ENCODE measurements at regions not wholly inside any gene's neighbourhood (a gene's known extent, or its start where the extent isn't known, plus 50 kb on each side); places are given as distances from the start of the nearest gene placed in this dataset.

GRCh38 chr21:28227881-28228635, 764.6 kb downstream of the LTN1 start:
- H3K9me3 Mint-ChIP-seq = no peaks in the 10 kb centered on the region
- DNase-seq (ENCODE audit: low spot score in 2 of 2) (no peak), ATAC-seq (no peak)
- H3K27ac Mint-ChIP-seq = no peak overlapping the region
- H3K36me3 Mint-ChIP-seq = no peaks in the 10 kb centered on the region

GRCh38 chr21:28226563-28226962, 766.1 kb downstream of the LTN1 start:
- no peak for ATAC-seq

GRCh38 chr21:28224191-28224726, 768.4 kb downstream of the LTN1 start:
- DNase-seq (ENCODE audit: low spot score in 2 of 2) (no peak), ATAC-seq (no peak)
- Mint-ChIP-seq H3K36me3 (no peaks in the 10 kb centered on the region), H3K27ac (no peak overlapping the region), H3K9me3 (no peaks in the 10 kb centered on the region)

More at GRCh38 chr21:28226563-28226962, 766.1 kb downstream of the LTN1 start:
- Mint-ChIP-seq H3K36me3 (no peaks in the 10 kb centered on the region), H3K9me3 (no peaks in the 10 kb centered on the region), H3K27ac (no peak overlapping the region)
- DNase-seq (ENCODE audit: low spot score in 2 of 2) = no peak

GRCh38 chr21:28221984-28222383, 770.7 kb downstream of the LTN1 start:
- ATAC-seq = no peak
- Mint-ChIP-seq H3K27ac (no peak overlapping the region), H3K9me3 (no peaks in the 10 kb centered on the region), H3K36me3 (no peaks in the 10 kb centered on the region)
- DNase-seq (ENCODE audit: low spot score in 2 of 2) = no peak

GRCh38 chr21:28220680-28221079, 772.0 kb downstream of the LTN1 start:
- ATAC-seq (no peak), DNase-seq (ENCODE audit: low spot score in 2 of 2) (no peak)
- H3K27ac Mint-ChIP-seq = no peak overlapping the region
- no peaks in the 10 kb centered on the region for H3K36me3 Mint-ChIP-seq
- H3K9me3 Mint-ChIP-seq = no peaks in the 10 kb centered on the region

GRCh38 chr21:28216976-28217523, 775.6 kb downstream of the LTN1 start:
- no peaks in the 10 kb centered on the region for H3K9me3 Mint-ChIP-seq
- H3K36me3 Mint-ChIP-seq = no peaks in the 10 kb centered on the region
- H3K27ac Mint-ChIP-seq = no peak overlapping the region
- ATAC-seq = no peak
- DNase-seq (ENCODE audit: low spot score in 2 of 2) = no peak

- no peak overlapping the region for H3K27ac Mint-ChIP-seq
- no peak for ATAC-seq
- DNase-seq (ENCODE audit: low spot score in 2 of 2) = no peak
- H3K9me3 Mint-ChIP-seq = no peaks in the 10 kb centered on the region
- H3K36me3 Mint-ChIP-seq = no peaks in the 10 kb centered on the region
These were observed 777.3 kb downstream of the LTN1 start for GRCh38 chr21:28215214-28215954.

- ATAC-seq (no peak), DNase-seq (ENCODE audit: low spot score in 2 of 2) (no peak)
- no peaks in the 10 kb centered on the region for H3K36me3 Mint-ChIP-seq
- H3K27ac Mint-ChIP-seq = no peak overlapping the region
- H3K9me3 Mint-ChIP-seq = no peaks in the 10 kb centered on the region
These were observed 777.9 kb downstream of the LTN1 start for GRCh38 chr21:28214786-28215185.

GRCh38 chr21:28213261-28213660, 779.4 kb downstream of the LTN1 start:
- DNase-seq (ENCODE audit: low spot score in 2 of 2) = no peak
- Mint-ChIP-seq H3K36me3 (no peaks in the 10 kb centered on the region), H3K27ac (no peak overlapping the region), H3K9me3 (no peaks in the 10 kb centered on the region)
- no peak for ATAC-seq

- Mint-ChIP-seq H3K36me3 (no peaks in the 10 kb centered on the region), H3K27ac (no peak overlapping the region), H3K9me3 (no peaks in the 10 kb centered on the region)
- no peak for ATAC-seq
- no peak for DNase-seq (ENCODE audit: low spot score in 2 of 2)
These were observed 780.6 kb downstream of the LTN1 start for GRCh38 chr21:28212061-28212460.

GRCh38 chr21:28207436-28208173, 785.1 kb downstream of the LTN1 start:
- ATAC-seq (no peak), DNase-seq (ENCODE audit: low spot score in 2 of 2) (no peak)
- no peak overlapping the region for H3K27ac Mint-ChIP-seq
- H3K9me3 Mint-ChIP-seq = no peaks in the 10 kb centered on the region
- no peaks in the 10 kb centered on the region for H3K36me3 Mint-ChIP-seq

- ATAC-seq (no peak), DNase-seq (ENCODE audit: low spot score in 2 of 2) (no peak)
- Mint-ChIP-seq H3K27ac (no peak overlapping the region), H3K9me3 (no peaks in the 10 kb centered on the region), H3K36me3 (no peaks in the 10 kb centered on the region)
These were observed 792.0 kb downstream of the LTN1 start for GRCh38 chr21:28200726-28201125.

- Mint-ChIP-seq H3K9me3 (peaks cover 9 to 24% of the 10 kb centered on the region in 2 donors), H3K27ac (no peak overlapping the region), H3K36me3 (peaks cover 0 to 8% of the 10 kb centered on the region in 2 donors)
- DNase-seq (ENCODE audit: low spot score in 2 of 2) = no peak
- no peak for ATAC-seq
These were observed 795.7 kb downstream of the LTN1 start for GRCh38 chr21:28196981-28197380.

GRCh38 chr21:28193189-28193588, 799.5 kb downstream of the LTN1 start:
- peaks cover 18 to 24% of the 10 kb centered on the region in 2 donors for H3K9me3 Mint-ChIP-seq
- DNase-seq (ENCODE audit: low spot score in 2 of 2) = no peak
- ATAC-seq = no peak
- peaks cover 0 to 8% of the 10 kb centered on the region in 2 donors for H3K36me3 Mint-ChIP-seq
- no peak overlapping the region for H3K27ac Mint-ChIP-seq

- Mint-ChIP-seq H3K9me3 (peaks cover 3 to 13% of the 10 kb centered on the region in 2 donors), H3K27ac (no peak overlapping the region), H3K36me3 (no peaks in the 10 kb centered on the region)
- no peak for DNase-seq (ENCODE audit: low spot score in 2 of 2)
- ATAC-seq = no peak
These were observed 806.1 kb downstream of the LTN1 start for GRCh38 chr21:28186604-28187003.

GRCh38 chr21:28181730-28182129, 810.9 kb downstream of the LTN1 start:
- no peaks in the 10 kb centered on the region for H3K36me3 Mint-ChIP-seq
- DNase-seq (ENCODE audit: low spot score in 2 of 2) = no peak
- H3K9me3 Mint-ChIP-seq = peaks cover 4 to 7% of the 10 kb centered on the region in 2 donors
- no peak for ATAC-seq
- H3K27ac Mint-ChIP-seq = no peak overlapping the region

GRCh38 chr21:28179136-28179535, 813.5 kb downstream of the LTN1 start:
- Mint-ChIP-seq H3K36me3 (no peaks in the 10 kb centered on the region), H3K9me3 (peaks cover 9 to 14% of the 10 kb centered on the region in 2 donors), H3K27ac (no peak overlapping the region)
- DNase-seq (ENCODE audit: low spot score in 2 of 2) (no peak), ATAC-seq (no peak)

Data from activated naive CD4-positive, alpha-beta T cell treated with anti-CD3 and anti-CD28 coated beads, Interleukin-2, amount 50 U/mL, for 72 hours (primary cell).